ENCODE measurements at regions not wholly inside any gene's neighbourhood (a gene's known extent, or its start where the extent isn't known, plus 50 kb on each side); places are given as distances from the start of the nearest gene placed in this dataset.

- no peak overlapping the region for H3K4me3 Mint-ChIP-seq
- no peaks in the 10 kb centered on the region for H3K9me3 Mint-ChIP-seq
- no peak overlapping the region for H3K27ac Mint-ChIP-seq
- intact Hi-C loops (cut with micrococcal nuclease), result no loop called here
- no peaks in the 10 kb centered on the region for H3K4me1 Mint-ChIP-seq (ENCODE audit: low read depth)
- no peaks in the 10 kb centered on the region for H3K36me3 Mint-ChIP-seq (ENCODE audit: low read depth)
- peaks cover 2% of the 10 kb centered on the region for H3K27me3 Mint-ChIP-seq
Observed at GRCh38 chr18:41862921-41863320, 92.1 kb upstream of the PIK3C3 start.

DNA sequence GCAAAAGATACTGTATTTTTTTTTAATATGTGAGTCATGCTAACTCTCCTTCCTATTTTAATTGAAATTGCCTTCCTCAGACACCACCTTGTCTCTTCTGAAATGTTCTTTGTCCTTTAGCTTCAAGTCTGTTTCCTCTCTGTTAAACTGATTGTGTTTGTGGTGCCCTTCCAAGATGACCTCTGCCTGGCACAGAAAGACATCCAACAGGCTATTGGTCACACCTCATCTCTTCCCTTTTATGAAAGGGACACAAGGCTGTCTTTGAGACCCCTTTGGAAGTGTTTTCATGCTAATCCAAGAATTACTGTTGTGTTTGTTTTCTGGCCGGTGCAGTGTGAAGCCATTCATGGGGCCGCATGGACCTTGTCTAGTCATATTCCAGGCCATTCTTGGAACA is 94.0 kb upstream of the PIK3C3 start:
- H3K4me1 Mint-ChIP-seq (ENCODE audit: low read depth), result no peaks in the 10 kb centered on the region
- no peak overlapping the region for H3K27ac Mint-ChIP-seq
- no peaks in the 10 kb centered on the region for H3K36me3 Mint-ChIP-seq (ENCODE audit: low read depth)
- no peaks in the 10 kb centered on the region for H3K9me3 Mint-ChIP-seq
- H3K4me3 Mint-ChIP-seq, result no peak overlapping the region
- H3K27me3 Mint-ChIP-seq, result peaks cover 2% of the 10 kb centered on the region
- intact Hi-C loops (cut with micrococcal nuclease), result no loop called here

- no peaks in the 10 kb centered on the region for H3K4me1 Mint-ChIP-seq (ENCODE audit: low read depth)
- H3K27ac Mint-ChIP-seq, result no peak overlapping the region
- H3K9me3 Mint-ChIP-seq, result no peaks in the 10 kb centered on the region
- intact Hi-C loops (cut with micrococcal nuclease), result no loop called here
- H3K27me3 Mint-ChIP-seq, result peaks cover 2% of the 10 kb centered on the region
- no peak overlapping the region for H3K4me3 Mint-ChIP-seq
- no peaks in the 10 kb centered on the region for H3K36me3 Mint-ChIP-seq (ENCODE audit: low read depth)
Observed at GRCh38 chr18:41858761-41859555, 96.1 kb upstream of the PIK3C3 start.

DNA sequence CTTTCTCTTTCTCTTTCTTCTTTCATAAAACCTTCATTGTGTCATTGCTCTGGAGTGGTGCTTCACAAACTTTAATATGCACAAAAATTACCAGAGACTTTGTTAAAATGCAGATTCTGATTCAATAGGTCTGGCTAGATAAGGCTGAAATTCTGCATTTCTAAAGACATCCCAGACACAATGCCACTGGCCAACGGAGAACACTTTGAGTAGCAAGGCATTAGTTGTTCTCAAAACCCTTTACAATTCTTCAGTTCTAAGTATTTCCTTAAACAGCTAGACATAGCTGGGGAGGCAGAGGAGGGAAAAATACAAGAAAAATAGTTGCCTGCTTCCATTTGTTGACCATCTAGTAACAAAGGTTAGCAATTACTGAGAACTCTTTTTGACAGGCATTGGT is 101.8 kb upstream of the PIK3C3 start:
- Mint-ChIP-seq H3K9me3 (no peaks in the 10 kb centered on the region), H3K27ac (no peak overlapping the region), H3K4me1 (ENCODE audit: low read depth) (no peaks in the 10 kb centered on the region), H3K36me3 (ENCODE audit: low read depth) (no peaks in the 10 kb centered on the region), H3K4me3 (no peak overlapping the region), H3K27me3 (no peaks in the 10 kb centered on the region)
- intact Hi-C loops (cut with micrococcal nuclease), result no loop called here

GRCh38 chr18:41850781-41851180 is 104.3 kb upstream of the PIK3C3 start:
- Mint-ChIP-seq H3K27me3 (no peaks in the 10 kb centered on the region), H3K9me3 (no peaks in the 10 kb centered on the region), H3K4me3 (no peak overlapping the region), H3K36me3 (ENCODE audit: low read depth) (no peaks in the 10 kb centered on the region), H3K27ac (no peak overlapping the region), H3K4me1 (ENCODE audit: low read depth) (no peaks in the 10 kb centered on the region)
- intact Hi-C loops (cut with micrococcal nuclease), result no loop called here

GRCh38 chr18:41849632-41850031 is 105.4 kb upstream of the PIK3C3 start:
- Mint-ChIP-seq H3K4me3 (no peak overlapping the region), H3K4me1 (ENCODE audit: low read depth) (no peaks in the 10 kb centered on the region), H3K27me3 (no peaks in the 10 kb centered on the region), H3K36me3 (ENCODE audit: low read depth) (no peaks in the 10 kb centered on the region), H3K9me3 (no peaks in the 10 kb centered on the region), H3K27ac (no peak overlapping the region)
- intact Hi-C loops (cut with micrococcal nuclease), result no loop called here

DNA sequence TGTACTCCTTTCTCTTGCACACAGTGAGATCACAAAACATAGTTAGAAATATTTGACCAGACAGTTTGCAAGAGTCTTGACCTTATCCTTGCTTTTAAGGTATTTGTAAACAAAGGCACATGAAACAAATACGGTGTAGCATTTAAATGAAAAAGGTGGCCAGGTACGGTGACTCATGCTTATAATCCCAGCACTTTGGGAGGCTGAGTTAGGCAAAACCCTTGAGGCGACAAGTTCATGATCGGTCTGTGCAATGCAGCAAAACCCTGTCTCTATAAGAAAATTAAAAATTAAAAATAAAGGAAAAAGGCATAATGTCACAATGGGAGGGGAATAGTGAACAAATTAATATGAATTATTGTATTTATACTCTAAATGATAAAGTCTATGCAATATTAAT is 109.5 kb upstream of the PIK3C3 start:
- no peak overlapping the region for H3K4me3 Mint-ChIP-seq
- H3K4me1 Mint-ChIP-seq (ENCODE audit: low read depth), result no peaks in the 10 kb centered on the region
- intact Hi-C loops (cut with micrococcal nuclease), result no loop called here
- H3K27ac Mint-ChIP-seq, result no peak overlapping the region
- H3K9me3 Mint-ChIP-seq, result no peaks in the 10 kb centered on the region
- H3K36me3 Mint-ChIP-seq (ENCODE audit: low read depth), result no peaks in the 10 kb centered on the region
- no peaks in the 10 kb centered on the region for H3K27me3 Mint-ChIP-seq

- no peaks in the 10 kb centered on the region for H3K9me3 Mint-ChIP-seq
- H3K4me3 Mint-ChIP-seq, result no peak overlapping the region
- intact Hi-C loops (cut with micrococcal nuclease), result no loop called here
- no peak overlapping the region for H3K27ac Mint-ChIP-seq
- no peaks in the 10 kb centered on the region for H3K27me3 Mint-ChIP-seq
- no peaks in the 10 kb centered on the region for H3K4me1 Mint-ChIP-seq (ENCODE audit: low read depth)
- H3K36me3 Mint-ChIP-seq (ENCODE audit: low read depth), result no peaks in the 10 kb centered on the region
Observed at GRCh38 chr18:41842886-41843285, 112.1 kb upstream of the PIK3C3 start.

DNA sequence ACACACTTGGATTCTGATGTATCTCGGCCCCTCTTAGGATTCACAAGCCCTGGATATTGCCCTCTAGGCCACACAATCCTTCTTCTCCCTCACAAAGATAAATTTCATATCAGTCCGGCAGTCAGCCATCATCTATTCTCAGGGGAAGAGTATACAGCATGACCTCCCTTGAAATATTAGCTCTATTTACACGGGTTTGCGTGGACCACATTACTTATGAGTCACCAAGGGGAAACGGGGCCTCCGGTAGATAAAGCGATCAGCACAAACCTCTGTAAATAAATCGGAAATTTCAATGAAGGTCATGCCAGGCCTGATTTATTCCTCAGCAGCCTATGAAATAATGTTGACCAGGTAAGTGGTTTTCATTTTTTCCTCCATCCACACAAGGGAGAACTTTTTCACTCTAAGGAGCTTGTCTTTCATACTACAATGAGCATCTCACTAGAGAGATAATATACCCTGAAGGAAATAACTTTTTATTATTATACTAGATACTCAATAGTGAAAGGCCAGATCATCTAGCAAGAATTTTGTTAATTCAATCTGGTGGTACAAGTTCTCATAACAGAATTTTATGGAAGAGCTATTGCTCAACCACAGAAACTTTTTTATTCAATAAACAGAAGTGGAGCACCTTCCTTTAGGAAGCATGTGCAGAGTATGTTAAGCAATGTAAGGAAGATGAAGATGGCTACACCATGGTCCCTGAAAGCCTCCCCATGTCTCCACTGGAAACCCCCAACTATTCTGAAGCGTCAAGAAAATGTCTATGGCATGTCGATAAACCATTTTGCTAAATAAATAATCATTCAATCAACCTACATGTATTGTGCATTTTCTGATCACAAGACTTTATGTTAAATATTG is 125.2 kb upstream of the PIK3C3 start:
- Mint-ChIP-seq H3K4me3 (no peak overlapping the region), H3K27ac (no peak overlapping the region), H3K9me3 (no peaks in the 10 kb centered on the region), H3K4me1 (ENCODE audit: low read depth) (no peaks in the 10 kb centered on the region), H3K27me3 (no peaks in the 10 kb centered on the region), H3K36me3 (ENCODE audit: low read depth) (no peaks in the 10 kb centered on the region)
- intact Hi-C loops (cut with micrococcal nuclease), result no loop called here

GRCh38 chr18:41828137-41828536 is 126.9 kb upstream of the PIK3C3 start:
- Mint-ChIP-seq H3K27ac (no peak overlapping the region), H3K27me3 (no peaks in the 10 kb centered on the region), H3K36me3 (ENCODE audit: low read depth) (no peaks in the 10 kb centered on the region), H3K9me3 (no peaks in the 10 kb centered on the region), H3K4me3 (no peak overlapping the region), H3K4me1 (ENCODE audit: low read depth) (no peaks in the 10 kb centered on the region)
- intact Hi-C loops (cut with micrococcal nuclease), result no loop called here

DNA sequence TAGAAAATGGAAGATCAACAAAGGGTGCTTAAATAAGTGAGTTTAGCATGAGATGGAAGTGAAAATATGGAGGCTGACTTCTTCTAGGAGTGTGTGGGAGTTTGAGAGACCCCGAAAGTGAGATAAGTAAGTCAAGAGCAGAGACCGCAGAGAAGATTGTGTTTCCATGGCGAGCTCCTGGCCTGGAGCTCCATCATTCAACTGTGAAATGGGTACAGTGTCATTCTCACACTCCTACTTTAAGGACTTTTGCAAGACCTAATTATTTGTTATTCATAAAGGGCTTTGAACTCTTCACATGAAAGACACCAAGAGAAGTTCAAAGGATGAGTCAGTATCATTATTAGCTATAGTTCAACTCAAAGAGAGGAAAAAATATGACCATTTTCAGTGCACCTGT is 134.2 kb upstream of the PIK3C3 start:
- Mint-ChIP-seq H3K4me1 (ENCODE audit: low read depth) (no peaks in the 10 kb centered on the region), H3K9me3 (no peaks in the 10 kb centered on the region), H3K27me3 (no peaks in the 10 kb centered on the region), H3K36me3 (ENCODE audit: low read depth) (no peaks in the 10 kb centered on the region), H3K4me3 (no peak overlapping the region), H3K27ac (no peak overlapping the region)
- intact Hi-C loops (cut with micrococcal nuclease), result no loop called here

- H3K4me3 Mint-ChIP-seq, result no peak overlapping the region
- no peaks in the 10 kb centered on the region for H3K27me3 Mint-ChIP-seq
- H3K9me3 Mint-ChIP-seq, result no peaks in the 10 kb centered on the region
- no peaks in the 10 kb centered on the region for H3K36me3 Mint-ChIP-seq (ENCODE audit: low read depth)
- no peak overlapping the region for H3K27ac Mint-ChIP-seq
- intact Hi-C loops (cut with micrococcal nuclease), result no loop called here
- no peaks in the 10 kb centered on the region for H3K4me1 Mint-ChIP-seq (ENCODE audit: low read depth)
Observed at GRCh38 chr18:41818381-41819355, 136.4 kb upstream of the PIK3C3 start.

GRCh38 chr18:41814651-41815050 is 140.4 kb upstream of the PIK3C3 start:
- Mint-ChIP-seq H3K27ac (no peak overlapping the region), H3K9me3 (no peaks in the 10 kb centered on the region), H3K4me3 (no peak overlapping the region), H3K27me3 (no peaks in the 10 kb centered on the region), H3K4me1 (ENCODE audit: low read depth) (no peaks in the 10 kb centered on the region), H3K36me3 (ENCODE audit: low read depth) (no peaks in the 10 kb centered on the region)
- intact Hi-C loops (cut with micrococcal nuclease), result no loop called here

DNA sequence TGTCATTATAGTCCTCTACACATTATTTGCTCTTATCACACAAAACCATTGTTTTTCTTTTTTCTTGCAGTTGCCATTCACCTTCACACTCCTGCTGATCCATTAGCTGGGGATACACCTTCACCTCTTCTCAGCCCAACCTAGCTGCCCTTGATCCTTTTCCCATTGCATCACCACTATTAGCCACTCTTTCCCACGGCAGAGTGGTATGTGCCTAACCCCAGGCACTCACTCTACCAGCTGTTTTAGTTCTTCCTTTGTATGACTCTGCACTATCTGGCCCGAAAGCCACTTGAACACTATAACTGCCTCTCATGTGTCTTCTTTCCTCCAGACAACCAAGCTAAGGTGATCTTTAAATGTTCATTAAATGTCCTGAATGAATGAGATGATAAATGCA is 145.4 kb upstream of the PIK3C3 start:
- H3K9me3 Mint-ChIP-seq, result no peaks in the 10 kb centered on the region
- intact Hi-C loops (cut with micrococcal nuclease), result no loop called here
- no peaks in the 10 kb centered on the region for H3K27me3 Mint-ChIP-seq
- no peak overlapping the region for H3K4me3 Mint-ChIP-seq
- no peaks in the 10 kb centered on the region for H3K4me1 Mint-ChIP-seq (ENCODE audit: low read depth)
- H3K27ac Mint-ChIP-seq, result no peak overlapping the region
- no peaks in the 10 kb centered on the region for H3K36me3 Mint-ChIP-seq (ENCODE audit: low read depth)

Data from dendritic cell treated with granulocyte-macrophage colony-stimulating factor and Interleukin-4, amounts not matched to agents 40 ng/mL and 50 ng/mL, for 4 days (primary cell).